B cell (primary cell): ENCODE measurements at regions not wholly inside any gene's neighbourhood (a gene's known extent, or its start where the extent isn't known, plus 50 kb on each side); places are given as distances from the start of the nearest gene placed in this dataset.

ENCODE experiments used
- ATAC-seq: fragments of 200-7000 bp; cut with Tn5 transposase; one replicate; pipeline ENCODE4 v1.10.0; 2021; ENCODE audit warnings: low read depth, mild to moderate bottlenecking, moderate number of reproducible peaks, moderate library complexity
- CTCF ChIA-PET: fragments of 350-600 bp; sonication (Branson Sonifier 250); formaldehyde crosslinking; loops from one replicate; lab custom pipeline; 2021; ENCODE audit warnings: antibody characterized with exemption, inconsistent platforms; lab: Charles Lee
- POLR2A ChIA-PET: fragments of 350-600 bp; sonication (Branson Sonifier 250); formaldehyde crosslinking; loops from one replicate; lab custom pipeline; 2021; ENCODE audit warnings: antibody characterized with exemption; lab: Charles Lee
- DNase-seq: peaks from one replicate; pipeline ENCODE4 v3.0.0; 2013
- H2AFZ ChIP-seq: 2 replicates; pipeline ENCODE4 v1.6.1; 2012; ENCODE audit warnings: mild to moderate bottlenecking, low read depth, low read length; ENCODE audit not compliant: insufficient read depth, poor library complexity, severe bottlenecking
- H3K27ac ChIP-seq, 2 donors: 1 replicate in 1 of 2; 2 replicates in 1 of 2; pipeline ENCODE4 v1.5.1; 2012 to 2013; ENCODE audit warnings: low read length in 2 of 2, mild to moderate bottlenecking in 2 of 2, moderate library complexity in 1 of 2
- H3K27me3 ChIP-seq, 4 experiments: fragments of 200-600 bp in 1 of 4; sonication (generic) in 1 of 4; replicated peaks in 1 of 4; 1 replicate in 2 of 4; 2 replicates in 2 of 4; pipeline versions ENCODE4 v1.6.1 to v1.7.0; 2013 to 2016; ENCODE audit warnings: low read length in 3 of 4, mild to moderate bottlenecking in 2 of 4, mixed read lengths in 1 of 4, moderate library complexity in 1 of 4; ENCODE audit not compliant: insufficient read depth in 4 of 4, control insufficient read depth in 3 of 4; ENCODE audit errors: control extremely low read depth in 1 of 4
- H3K36me3 ChIP-seq, 2 experiments: replicated peaks in 1 of 2; 1 replicate in 1 of 2; 2 replicates in 1 of 2; pipeline versions ENCODE4 v1.6.1 to v1.7.1; 2013; ENCODE audit warnings: low read length in 1 of 2; ENCODE audit not compliant: insufficient read depth in 2 of 2, control insufficient read depth in 1 of 2; ENCODE audit errors: control extremely low read depth in 1 of 2, extremely low read depth in 1 of 2
- H3K4me1 ChIP-seq, 2 donors: fragments of 200-600 bp in 1 of 2; sonication (generic) in 1 of 2; 1 replicate in 1 of 2; 2 replicates in 1 of 2; pipeline versions ENCODE4 v1.5.1 to v1.6.1; 2013 to 2017; ENCODE audit warnings: low read length in 2 of 2; ENCODE audit not compliant: control insufficient read depth in 2 of 2, insufficient read depth in 2 of 2
- H3K4me2 ChIP-seq: replicated peaks from 2 replicates; pipeline ENCODE3; 2012; ENCODE audit warnings: mild to moderate bottlenecking, low read depth, low read length; ENCODE audit not compliant: poor library complexity, severe bottlenecking
- H3K4me3 ChIP-seq, 5 experiments: fragments of 200-600 bp in 1 of 5; sonication (generic) in 1 of 5; 1 replicate in 3 of 5; 2 replicates in 2 of 5; pipeline versions ENCODE4 v1.5.1 to v1.7.0; 2011 to 2016; ENCODE audit warnings: low read length in 4 of 5, mild to moderate bottlenecking in 4 of 5, low read depth in 2 of 5, control low read depth in 1 of 5, moderate library complexity in 1 of 5; ENCODE audit not compliant: insufficient read depth in 1 of 5; ENCODE audit errors: control extremely low read depth in 1 of 5, extremely low read depth in 1 of 5
- H3K79me2 ChIP-seq: fragments of 200-600 bp; sonication (generic); one replicate; pipeline ENCODE4 v1.6.0; 2016; ENCODE audit warnings: low read length; ENCODE audit not compliant: control insufficient read depth, insufficient read depth
- H3K9ac ChIP-seq: fragments of 200-600 bp; sonication (generic); 2 replicates; pipeline ENCODE4 v1.6.1; 2017; ENCODE audit warnings: mild to moderate bottlenecking, low read length, moderate library complexity
- H3K9me3 ChIP-seq, 3 donors: one replicate each; pipeline versions ENCODE4 v1.6.1 to v1.7.1; 2013; ENCODE audit warnings: low read length in 2 of 3; ENCODE audit not compliant: control insufficient read depth in 2 of 3, insufficient read depth in 1 of 3; ENCODE audit errors: control extremely low read depth in 1 of 3
- H4K20me1 ChIP-seq: 2 replicates; pipeline ENCODE4 v1.6.0; 2012; ENCODE audit warnings: mild to moderate bottlenecking, low read length; ENCODE audit not compliant: insufficient read depth, control insufficient read depth, poor library complexity, severe bottlenecking
- H3K27ac Mint-ChIP-seq: one replicate; pipeline ENCODE4 v1.8.0; 2021; ENCODE audit warnings: mixed read lengths
- H3K27me3 Mint-ChIP-seq: one replicate; pipeline ENCODE4 v1.8.0; 2021; ENCODE audit warnings: mixed read lengths
- H3K4me1 Mint-ChIP-seq: one replicate; pipeline ENCODE4 v1.8.0; 2021; ENCODE audit warnings: mixed read lengths
- H3K4me3 Mint-ChIP-seq: one replicate; pipeline ENCODE4 v1.8.0; 2021; ENCODE audit warnings: mixed read lengths
- H3K9me3 Mint-ChIP-seq: one replicate; pipeline ENCODE4 v1.8.0; 2022; ENCODE audit warnings: mixed read lengths; ENCODE audit not compliant: insufficient read depth
- EZH2 ChIP-seq: IDR thresholded peaks from 2 replicates; pipeline ENCODE4 v1.6.1; 2012; ENCODE audit warnings: borderline replicate concordance, low read depth, mild to moderate bottlenecking, moderate library complexity, low read length; ENCODE audit not compliant: insufficient read depth, poor library complexity, severe bottlenecking
- WGBS: methylation state at CpG from one replicate; pipeline ENCODE4 v1.1.5; 2013; ENCODE audit warnings: missing lambda C conversion rate; ENCODE audit not compliant: insufficient coverage; 5-methylcytosine and 5-hydroxymethylcytosine counted together
- intact Hi-C: fragments of 100-400 bp; cut with micrococcal nuclease; formaldehyde crosslinking; loops from one replicate; pipeline ENCODE4 v1.10.0; 2022
- TF ChIP-seq, protein P1 (sequence below): fragments of 200-600 bp; IDR thresholded peaks from one replicate; pipeline ENCODE4 v1.8.0; 2022; ENCODE audit warnings: antibody characterized with exemption, mild to moderate bottlenecking

DNA sequence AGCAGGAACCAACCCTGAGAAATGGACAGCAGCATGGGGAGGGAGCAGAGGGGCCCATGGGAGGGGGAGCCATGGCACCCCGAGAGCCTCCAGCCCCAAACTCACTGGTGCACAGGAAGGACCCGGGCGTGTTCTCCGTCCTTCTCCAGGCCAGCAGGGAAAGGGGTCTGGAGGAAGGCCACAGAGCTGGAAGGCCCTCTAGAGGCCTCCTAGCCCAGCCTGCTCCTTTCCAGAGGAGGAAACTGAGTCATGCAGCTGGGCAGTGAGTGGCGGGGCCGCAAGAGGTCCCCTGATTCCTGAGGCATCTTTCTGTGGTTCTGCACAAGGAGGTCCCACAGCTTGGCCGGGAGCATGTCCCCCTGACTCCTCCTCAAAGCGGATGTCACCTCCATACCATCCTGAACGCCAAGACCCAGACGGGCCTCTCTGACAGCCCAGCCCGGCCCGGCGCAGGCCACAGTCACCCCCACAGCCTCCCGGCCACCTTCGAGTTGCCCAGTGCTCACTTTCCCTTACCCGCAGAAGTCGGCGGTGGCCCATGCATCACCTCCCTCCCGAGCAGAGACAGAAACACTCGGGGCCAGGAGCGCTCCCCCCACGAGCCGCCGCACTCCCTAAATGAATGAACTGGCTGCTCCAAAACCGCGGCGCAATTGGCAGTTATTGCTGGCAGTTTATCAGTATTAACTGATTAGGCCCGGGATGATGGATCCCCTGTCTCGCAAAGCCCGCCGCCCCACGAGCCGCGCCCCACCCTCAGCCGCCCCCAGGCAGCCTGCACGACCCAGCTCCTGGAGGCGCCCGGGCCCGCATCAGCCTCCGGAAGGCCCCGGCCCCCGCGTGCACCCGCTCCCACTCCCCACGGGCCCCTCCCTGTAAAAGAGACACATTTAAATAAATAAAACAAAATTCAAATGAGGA lies 272.5 kb downstream of the BUD13 start:
- ChIA-PET CTCF (no interaction called here), POLR2A (no interaction called here)
- Mint-ChIP-seq H3K9me3 (no peaks in the 10 kb centered on the region), H3K4me3 (no peak overlapping the region), H3K4me1 (no peaks in the 10 kb centered on the region), H3K27me3 (peaks cover 51% of the 10 kb centered on the region), H3K27ac (no peak overlapping the region)
- H3K4me1 ChIP-seq: no peaks in the 10 kb centered on the region
- H3K27ac ChIP-seq: no peak overlapping the region
- no peak overlapping the region for H3K9ac ChIP-seq
- no peak overlapping the region for H3K4me3 ChIP-seq
- H3K9me3 ChIP-seq: peaks cover 0 to 13% (median 0%) of the 10 kb centered on the region in 3 donors
- peaks cover 0 to 33% (median 1%) of the 10 kb centered on the region in 4 experiments for H3K27me3 ChIP-seq
- no peaks in the 10 kb centered on the region for H3K79me2 ChIP-seq
- H4K20me1 ChIP-seq: no peaks in the 10 kb centered on the region
- ATAC-seq: no peak
- H3K4me2 ChIP-seq: no peak overlapping the region
- no peak for TF ChIP-seq EZH2
- TF ChIP-seq, protein P1, sequence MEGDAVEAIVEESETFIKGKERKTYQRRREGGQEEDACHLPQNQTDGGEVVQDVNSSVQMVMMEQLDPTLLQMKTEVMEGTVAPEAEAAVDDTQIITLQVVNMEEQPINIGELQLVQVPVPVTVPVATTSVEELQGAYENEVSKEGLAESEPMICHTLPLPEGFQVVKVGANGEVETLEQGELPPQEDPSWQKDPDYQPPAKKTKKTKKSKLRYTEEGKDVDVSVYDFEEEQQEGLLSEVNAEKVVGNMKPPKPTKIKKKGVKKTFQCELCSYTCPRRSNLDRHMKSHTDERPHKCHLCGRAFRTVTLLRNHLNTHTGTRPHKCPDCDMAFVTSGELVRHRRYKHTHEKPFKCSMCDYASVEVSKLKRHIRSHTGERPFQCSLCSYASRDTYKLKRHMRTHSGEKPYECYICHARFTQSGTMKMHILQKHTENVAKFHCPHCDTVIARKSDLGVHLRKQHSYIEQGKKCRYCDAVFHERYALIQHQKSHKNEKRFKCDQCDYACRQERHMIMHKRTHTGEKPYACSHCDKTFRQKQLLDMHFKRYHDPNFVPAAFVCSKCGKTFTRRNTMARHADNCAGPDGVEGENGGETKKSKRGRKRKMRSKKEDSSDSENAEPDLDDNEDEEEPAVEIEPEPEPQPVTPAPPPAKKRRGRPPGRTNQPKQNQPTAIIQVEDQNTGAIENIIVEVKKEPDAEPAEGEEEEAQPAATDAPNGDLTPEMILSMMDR: no peak
- H2AFZ ChIP-seq: no peak overlapping the region
- no peaks in the 10 kb centered on the region for H3K36me3 ChIP-seq
- intact Hi-C loops: no loop called here
- 37% methylated on average over 36 of the region's 45 CpGs for WGBS
- no peak for DNase-seq

DNA sequence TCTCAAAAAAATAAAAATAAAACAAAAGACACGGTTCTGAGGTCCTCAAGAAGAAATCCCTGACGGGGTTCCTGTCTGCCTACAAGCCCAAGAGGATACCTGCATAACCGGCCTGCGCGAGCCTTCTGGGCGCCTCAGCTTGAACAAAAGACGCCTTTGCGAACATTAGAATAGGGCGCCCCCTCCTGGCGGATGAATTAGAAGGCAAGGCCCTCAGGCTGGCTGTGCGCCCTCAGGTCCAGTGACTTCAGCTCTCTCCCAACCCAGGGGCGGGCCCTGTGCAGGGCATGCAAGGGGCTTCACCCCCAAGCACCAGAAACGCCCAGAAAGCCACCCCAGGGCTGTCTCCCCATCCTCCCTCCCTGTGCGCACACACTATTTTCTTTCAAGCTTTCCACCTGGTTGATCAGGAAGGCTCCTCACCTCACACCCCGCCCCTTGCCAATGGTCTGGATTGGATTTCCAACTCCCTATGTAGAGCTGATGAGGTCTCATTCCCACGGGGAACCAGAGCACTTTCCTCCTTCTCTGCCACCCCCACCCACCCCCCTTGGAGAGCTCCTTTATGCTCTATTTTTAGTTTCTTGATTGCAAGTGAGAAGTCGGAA lies 273.3 kb downstream of the BUD13 start:
- ChIA-PET CTCF (interaction anchor here (0.6 kb wide), 1 partner anchor 1103 kb away, joined by 3 read pairs; no protein-coding TSS in a partner anchor), POLR2A (no interaction called here)
- Mint-ChIP-seq H3K4me1 (no peaks in the 10 kb centered on the region), H3K4me3 (no peak overlapping the region), H3K9me3 (no peaks in the 10 kb centered on the region), H3K27ac (no peak overlapping the region), H3K27me3 (peaks cover 45% of the 10 kb centered on the region)
- no peak overlapping the region for H3K27ac ChIP-seq
- ATAC-seq (no peak), DNase-seq (peak; percentile 8)
- H3K9ac ChIP-seq: no peak overlapping the region
- no peaks in the 10 kb centered on the region for H3K4me1 ChIP-seq
- intact Hi-C loops: no loop called here
- no peaks in the 10 kb centered on the region for H3K79me2 ChIP-seq
- H3K27me3 ChIP-seq: peaks cover 0 to 33% (median 1%) of the 10 kb centered on the region in 4 experiments
- no peak overlapping the region for H3K4me2 ChIP-seq
- no peaks in the 10 kb centered on the region for H3K36me3 ChIP-seq
- TF ChIP-seq, protein P1: no peak
- no peak for TF ChIP-seq EZH2
- peaks cover 0 to 9% (median 0%) of the 10 kb centered on the region in 3 donors for H3K9me3 ChIP-seq
- 18% methylated on average over 15 of the region's 17 CpGs for WGBS
- no peak overlapping the region for H3K4me3 ChIP-seq
- H4K20me1 ChIP-seq: no peaks in the 10 kb centered on the region
- no peak overlapping the region for H2AFZ ChIP-seq
